SKM-1 treated with dmso at 0.1 percent for 144 hours (cell line): ENCODE measurements at regions not wholly inside any gene's neighbourhood (a gene's known extent, or its start where the extent isn't known, plus 50 kb on each side); places are given as distances from the start of the nearest gene placed in this dataset.
"Not testable (repeated sequence)": the region's sequence is repeated elsewhere in the genome, so short reads cannot be mapped to it uniquely, and the experiment has no call there.

ENCODE experiments used
- DNase-seq: peaks from one replicate; lab custom pipeline; 2025; ENCODE audit not compliant: unreplicated experiment; lab: John Stamatoyannopoulos, UW

GRCh38 chr1:169049258-169049938 is 57.1 kb upstream of the ATP1B1 start:
- no peak for DNase-seq

GRCh38 chr1:169051171-169051570 is 55.3 kb upstream of the ATP1B1 start:
- no peak for DNase-seq

- DNase-seq: not testable (repeated sequence)
Measured at GRCh38 chr1:169052171-169052570, 54.3 kb upstream of the ATP1B1 start.

GRCh38 chr1:169052727-169053126 is 53.8 kb upstream of the ATP1B1 start:
- no peak for DNase-seq

- DNase-seq: no peak
Measured at GRCh38 chr1:169053196-169053595, 53.3 kb upstream of the ATP1B1 start.
